ENCODE measurements at regions not wholly inside any gene's neighbourhood (a gene's known extent, or its start where the extent isn't known, plus 50 kb on each side); places are given as distances from the start of the nearest gene placed in this dataset.

GRCh38 chr6:23620911-23621401, 505.1 kb upstream of the NRSN1 start:
- Histone ChIP-seq H3K4me3 (ENCODE audit: low read length) (no peak overlapping the region), H3K27me3 (ENCODE audit: insufficient read depth, low read depth, low read length) (no peaks in the 10 kb centered on the region), H3K9ac (ENCODE audit: low read length) (no peak overlapping the region), H3K79me2 (replicated peaks; ENCODE audit: insufficient read depth, low read length) (no peaks in the 10 kb centered on the region), H3K9me3 (ENCODE audit: low read length) (no peaks in the 10 kb centered on the region), H4K20me1 (ENCODE audit: insufficient read depth) (no peaks in the 10 kb centered on the region), H3F3A (ENCODE audit: insufficient read depth, low read length, poor library complexity, severe bottlenecking) (no peaks in the 10 kb centered on the region), H3K27ac (ENCODE audit: low read length) (no peak overlapping the region), H3K9me2 (ENCODE audit: insufficient read depth, low read length) (no peaks in the 10 kb centered on the region), H2AFZ (ENCODE audit: low read depth, low read length) (no peak overlapping the region), H3K36me3 (ENCODE audit: insufficient read depth, low read length) (no peaks in the 10 kb centered on the region), H3K4me2 (ENCODE audit: low read length) (no peak overlapping the region)
- no peak for TF ChIP-seq REST (IDR thresholded peaks at IDR 0.05; ENCODE audit: borderline replicate concordance)
- no peak for TF ChIP-seq EZH2 (IDR thresholded peaks at IDR 0.05; ENCODE audit: borderline replicate concordance, insufficient read depth, low read length, poor library complexity, severe bottlenecking)
- TF ChIP-seq POLR2AphosphoS5 (IDR thresholded peaks at IDR 0.05), result no peak
- no peak for TF ChIP-seq RAD21 (conservative IDR thresholded peaks at IDR 0.05)
- TF ChIP-seq MXI1 (conservative IDR thresholded peaks at IDR 0.05; ENCODE audit: poor library complexity, severe bottlenecking), result no peak
- TF ChIP-seq SMC3 (conservative IDR thresholded peaks at IDR 0.05; ENCODE audit: poor library complexity), result no peak
- TF ChIP-seq CTCF (IDR thresholded peaks at IDR 0.05; ENCODE audit: poor library complexity, severe bottlenecking), result no peak
- TF ChIP-seq EP300 (conservative IDR thresholded peaks at IDR 0.05; ENCODE audit: poor library complexity, severe bottlenecking), result no peak
- TF ChIP-seq TAF1 (IDR thresholded peaks at IDR 0.05; ENCODE audit: low read depth), result no peak

- Histone ChIP-seq H3K4me2 (ENCODE audit: low read length) (no peak overlapping the region), H3K4me3 (ENCODE audit: low read length) (no peak overlapping the region), H3F3A (ENCODE audit: insufficient read depth, low read length, poor library complexity, severe bottlenecking) (no peaks in the 10 kb centered on the region), H3K79me2 (replicated peaks; ENCODE audit: insufficient read depth, low read length) (no peaks in the 10 kb centered on the region), H2AFZ (ENCODE audit: low read depth, low read length) (no peak overlapping the region), H3K9me2 (ENCODE audit: insufficient read depth, low read length) (no peaks in the 10 kb centered on the region), H3K27ac (ENCODE audit: low read length) (no peak overlapping the region), H3K27me3 (ENCODE audit: insufficient read depth, low read depth, low read length) (no peaks in the 10 kb centered on the region), H3K9me3 (ENCODE audit: low read length) (no peaks in the 10 kb centered on the region), H3K9ac (ENCODE audit: low read length) (no peak overlapping the region), H4K20me1 (ENCODE audit: insufficient read depth) (no peaks in the 10 kb centered on the region), H3K36me3 (ENCODE audit: insufficient read depth, low read length) (no peaks in the 10 kb centered on the region)
- TF ChIP-seq CTCF (IDR thresholded peaks at IDR 0.05; ENCODE audit: poor library complexity, severe bottlenecking), result no peak
- no peak for TF ChIP-seq EP300 (conservative IDR thresholded peaks at IDR 0.05; ENCODE audit: poor library complexity, severe bottlenecking)
- no peak for TF ChIP-seq SMC3 (conservative IDR thresholded peaks at IDR 0.05; ENCODE audit: poor library complexity)
- no peak for TF ChIP-seq TAF1 (IDR thresholded peaks at IDR 0.05; ENCODE audit: low read depth)
- TF ChIP-seq MXI1 (conservative IDR thresholded peaks at IDR 0.05; ENCODE audit: poor library complexity, severe bottlenecking), result no peak
- TF ChIP-seq REST (IDR thresholded peaks at IDR 0.05; ENCODE audit: borderline replicate concordance), result no peak
- TF ChIP-seq RAD21 (conservative IDR thresholded peaks at IDR 0.05), result no peak
- no peak for TF ChIP-seq POLR2AphosphoS5 (IDR thresholded peaks at IDR 0.05)
- TF ChIP-seq EZH2 (IDR thresholded peaks at IDR 0.05; ENCODE audit: borderline replicate concordance, insufficient read depth, low read length, poor library complexity, severe bottlenecking), result no peak
Observed at GRCh38 chr6:23630726-23631635, 495.0 kb upstream of the NRSN1 start.

All from neural cell (in vitro differentiated cells).